Hepatocyte (in vitro differentiated cells): ENCODE measurements at regions not wholly inside any gene's neighbourhood (a gene's known extent, or its start where the extent isn't known, plus 50 kb on each side); places are given as distances from the start of the nearest gene placed in this dataset.
"Not testable (repeated sequence)": the region's sequence is repeated elsewhere in the genome, so short reads cannot be mapped to it uniquely, and the experiment has no call there.

Experiments
- CTCF ChIP-seq: fragments of 200-600 bp; sonication (generic); IDR thresholded peaks from 2 replicates; pipeline ENCODE4 v1.5.1; 2016; ENCODE audit warnings: antibody characterized with exemption, mild to moderate bottlenecking; ENCODE audit not compliant: poor library complexity
- EZH2 ChIP-seq: fragments of 200-600 bp; sonication (generic); IDR thresholded peaks from 2 replicates; pipeline ENCODE4 v1.6.1; 2016; ENCODE audit warnings: antibody characterized with exemption, mild to moderate bottlenecking, borderline replicate concordance

DNA sequence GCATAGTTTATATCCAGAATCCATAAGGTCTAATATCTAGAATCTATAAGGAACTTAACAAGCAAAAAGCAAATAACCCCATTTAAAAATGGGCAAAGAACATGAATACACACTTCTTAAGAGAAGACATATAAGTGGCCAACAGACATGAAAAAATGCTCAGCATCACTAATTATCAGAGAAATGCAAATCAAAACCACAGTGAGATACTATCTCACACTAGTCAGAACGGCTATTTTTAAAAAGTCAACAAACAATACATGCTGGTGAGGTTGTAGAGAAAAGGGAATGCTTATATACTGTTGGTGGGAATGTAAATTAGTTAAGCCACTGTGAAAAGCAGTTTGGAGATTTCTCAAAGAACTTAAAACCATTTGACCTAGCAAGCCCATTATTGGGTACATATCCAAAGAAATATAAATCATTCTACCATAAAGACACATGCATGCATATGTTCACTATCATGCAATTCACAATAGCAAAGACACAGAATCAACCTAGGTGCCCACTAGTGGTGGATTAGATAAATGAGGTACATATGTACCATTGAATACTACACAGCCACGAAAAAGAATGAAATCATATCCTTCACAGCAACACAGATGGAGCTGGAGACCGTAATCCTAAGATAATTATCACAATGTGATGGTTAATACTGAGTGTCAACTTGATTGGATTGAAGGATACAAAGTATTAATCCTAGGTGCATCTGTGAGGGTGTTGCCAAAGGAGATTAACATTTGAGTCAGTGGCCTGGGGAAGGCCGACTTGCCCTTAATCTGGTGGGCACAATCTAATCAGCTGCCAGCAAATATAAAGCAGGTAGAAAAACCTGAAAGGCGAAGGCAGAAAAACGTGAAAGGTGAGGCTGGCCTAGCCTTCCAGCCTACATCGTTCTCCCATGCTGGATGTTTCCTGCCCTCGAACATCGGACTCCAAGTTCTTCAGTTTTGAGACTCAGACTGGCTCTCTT, 397.2 kb downstream of the NKX6-1 start:
- TF ChIP-seq CTCF, EZH2: not testable (repeated sequence)
